T-helper 1 cell treated with Interleukin-12 subunit alpha and Interleukin-12 subunit beta and Interleukin-4 antibody, amounts not matched to agents 30 ng/mL and 1 ng/mL, for 36 hours (primary cell): ENCODE measurements at regions not wholly inside any gene's neighbourhood (a gene's known extent, or its start where the extent isn't known, plus 50 kb on each side); places are given as distances from the start of the nearest gene placed in this dataset.

ENCODE experiments used
- intact Hi-C: fragments of 100-400 bp; cut with micrococcal nuclease; formaldehyde crosslinking; loops from one replicate; pipeline ENCODE4 v1.15.1; 2024

- intact Hi-C loops, result no loop called here
Observed at GRCh38 chr15:70272565-70273355, 175.0 kb upstream of the TLE3 start.

GRCh38 chr15:70271422-70272088, 173.8 kb upstream of the TLE3 start:
- intact Hi-C loops, result no loop called here

- intact Hi-C loops, result no loop called here
Observed at GRCh38 chr15:70270752-70271111, 173.0 kb upstream of the TLE3 start.

GRCh38 chr15:70269991-70270751, 172.5 kb upstream of the TLE3 start:
- intact Hi-C loops, result no loop called here

- intact Hi-C loops, result no loop called here
Observed at GRCh38 chr15:70269311-70269911, 171.7 kb upstream of the TLE3 start.

GRCh38 chr15:70268698-70269251, 171.1 kb upstream of the TLE3 start:
- intact Hi-C loops, result no loop called here

- intact Hi-C loops, result no loop called here
Observed at GRCh38 chr15:70267879-70268278, 170.2 kb upstream of the TLE3 start.

- intact Hi-C loops, result no loop called here
Observed at GRCh38 chr15:70267306-70267705, 169.6 kb upstream of the TLE3 start.

GRCh38 chr15:70266412-70267121, 168.8 kb upstream of the TLE3 start:
- intact Hi-C loops, result no loop called here

GRCh38 chr15:70265986-70266385, 168.3 kb upstream of the TLE3 start:
- intact Hi-C loops, result no loop called here

- intact Hi-C loops, result no loop called here
Observed at GRCh38 chr15:70265466-70265978, 167.8 kb upstream of the TLE3 start.

- intact Hi-C loops, result no loop called here
Observed at GRCh38 chr15:70264738-70265465, 167.2 kb upstream of the TLE3 start.

GRCh38 chr15:70264014-70264582, 166.4 kb upstream of the TLE3 start:
- intact Hi-C loops, result no loop called here

GRCh38 chr15:70262591-70263274, 165.0 kb upstream of the TLE3 start:
- intact Hi-C loops, result no loop called here

- intact Hi-C loops, result no loop called here
Observed at GRCh38 chr15:70262171-70262570, 164.5 kb upstream of the TLE3 start.

GRCh38 chr15:70261083-70261482, 163.4 kb upstream of the TLE3 start:
- intact Hi-C loops, result no loop called here

GRCh38 chr15:70260580-70260979, 162.9 kb upstream of the TLE3 start:
- intact Hi-C loops, result no loop called here

GRCh38 chr15:70259640-70260508, 162.2 kb upstream of the TLE3 start:
- intact Hi-C loops, result loop anchor here (2.0 kb wide), 1 partner anchor 159 kb away; no protein-coding TSS in a partner anchor
